ENCODE measurements at regions not wholly inside any gene's neighbourhood (a gene's known extent, or its start where the extent isn't known, plus 50 kb on each side); places are given as distances from the start of the nearest gene placed in this dataset.

DNA sequence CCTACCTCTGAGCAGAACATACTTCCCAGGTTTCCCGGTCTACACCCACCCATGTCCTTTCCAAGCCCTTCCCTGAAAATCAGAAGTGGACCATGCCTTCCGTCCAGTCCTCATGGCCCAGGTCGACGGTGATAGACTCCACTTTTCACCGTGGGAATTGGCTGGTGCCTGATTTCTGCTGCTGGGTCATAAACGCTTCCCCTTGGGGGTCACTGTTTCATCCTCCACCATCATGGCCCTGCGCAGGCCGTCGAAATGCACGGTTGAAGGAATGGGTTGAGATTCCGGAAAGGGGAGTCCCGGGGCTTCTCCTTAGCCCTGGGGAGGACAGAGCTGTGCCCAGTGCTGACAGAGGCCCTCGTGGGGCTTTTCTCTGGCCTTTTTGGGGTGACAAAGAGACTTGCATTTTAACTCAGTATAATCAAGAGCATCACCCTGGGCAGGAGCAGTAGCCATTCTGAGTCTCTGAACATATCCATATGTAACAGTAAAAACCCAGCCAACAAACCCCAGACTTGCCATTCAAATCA is 75.5 kb downstream of the SOX1 start:
- FAIRE-seq: no peak
- Histone ChIP-seq H3K79me2 (ENCODE audit: control insufficient read depth in 1 of 2, insufficient read depth in 2 of 2, low read length in 2 of 2) (no peaks in the 10 kb centered on the region), H3K4me3 (ENCODE audit: extremely low read depth in 1 of 4, insufficient read depth in 2 of 4, low read depth in 3 of 4, low read length in 4 of 4) (no peak overlapping the region), H3K9ac (replicated peaks in 1 of 4; ENCODE audit: extremely low read depth in 1 of 4, low read depth in 3 of 4, low read length in 3 of 4) (no peak overlapping the region), H3K56ac (replicated peaks; ENCODE audit: insufficient read length, low read depth, low read length) (no peak overlapping the region), H3K27me3 (replicated peaks in 1 of 4; ENCODE audit: control insufficient read depth in 3 of 4, extremely low read depth in 1 of 4, insufficient read depth in 3 of 4, low read length in 3 of 4) (no peaks in the 10 kb centered on the region), H2AK5ac (ENCODE audit: low read depth, low read length) (no peak overlapping the region), H3K23me2 (ENCODE audit: low read depth, low read length) (no peaks in the 10 kb centered on the region), H3K27ac (ENCODE audit: low read depth, low read length) (no peak overlapping the region), H2BK5ac (ENCODE audit: low read depth, low read length) (no peak overlapping the region), H3K79me1 (ENCODE audit: low read depth, low read length) (no peaks in the 10 kb centered on the region), H3K4me1 (replicated peaks in 1 of 4; ENCODE audit: control insufficient read depth in 3 of 4, insufficient read depth in 4 of 4, low read length in 3 of 4) (no peaks in the 10 kb centered on the region), H2BK120ac (replicated peaks; ENCODE audit: low read depth, low read length) (no peak overlapping the region), H3K9me3 (ENCODE audit: insufficient read depth in 2 of 2, low read depth in 1 of 2, low read length in 1 of 2) (no peaks in the 10 kb centered on the region), H2AFZ (ENCODE audit: low read length) (no peak overlapping the region), H3K23ac (ENCODE audit: insufficient read length) (no peak overlapping the region), H4K91ac (replicated peaks; ENCODE audit: insufficient read length, low read length) (no peak overlapping the region), H3K14ac (ENCODE audit: insufficient read length) (no peak overlapping the region), H3K4ac (replicated peaks; ENCODE audit: insufficient read length, low read depth, low read length) (no peak overlapping the region), H4K5ac (ENCODE audit: insufficient read length, low read depth, low read length) (no peak overlapping the region), H2BK15ac (ENCODE audit: low read length) (no peak overlapping the region), H2BK20ac (ENCODE audit: low read length) (no peak overlapping the region), H3K18ac (ENCODE audit: extremely low read depth, low read length) (no peak overlapping the region), H4K8ac (ENCODE audit: extremely low read depth, insufficient read depth, low read length) (no peak overlapping the region), H3K36me3 (ENCODE audit: control insufficient read depth in 2 of 4, insufficient read depth in 4 of 4, low read length in 3 of 4) (no peaks in the 10 kb centered on the region), H3K4me2 (ENCODE audit: insufficient read depth in 1 of 2, low read depth in 2 of 2, low read length in 2 of 2) (no peak overlapping the region), H2BK12ac (ENCODE audit: low read depth, low read length) (no peak overlapping the region), H4K20me1 (replicated peaks in 1 of 2; ENCODE audit: control insufficient read depth in 1 of 2, insufficient read depth in 2 of 2, low read length in 2 of 2) (no peaks in the 10 kb centered on the region)
- no peak for DNase-seq (ENCODE audit: low read depth in 1 of 2, low spot score in 2 of 2)
- CTCF ChIA-PET (ENCODE audit: partially characterized antibody): no interaction called here
- TF ChIP-seq HDAC2 (IDR thresholded peaks at IDR 0.05; ENCODE audit: borderline replicate concordance in 1 of 2, low read depth in 2 of 2, low read length in 2 of 2) (no peak), TBP (IDR thresholded peaks at IDR 0.05; ENCODE audit: low read depth, low read length) (no peak), CBX8 (IDR thresholded peaks at IDR 0.05; ENCODE audit: borderline replicate concordance, low read depth, low read length) (no peak), EZH2 (IDR thresholded peaks at IDR 0.05; ENCODE audit: low read depth, low read length, severe bottlenecking) (no peak)
- TF ChIP-seq, protein P1, sequence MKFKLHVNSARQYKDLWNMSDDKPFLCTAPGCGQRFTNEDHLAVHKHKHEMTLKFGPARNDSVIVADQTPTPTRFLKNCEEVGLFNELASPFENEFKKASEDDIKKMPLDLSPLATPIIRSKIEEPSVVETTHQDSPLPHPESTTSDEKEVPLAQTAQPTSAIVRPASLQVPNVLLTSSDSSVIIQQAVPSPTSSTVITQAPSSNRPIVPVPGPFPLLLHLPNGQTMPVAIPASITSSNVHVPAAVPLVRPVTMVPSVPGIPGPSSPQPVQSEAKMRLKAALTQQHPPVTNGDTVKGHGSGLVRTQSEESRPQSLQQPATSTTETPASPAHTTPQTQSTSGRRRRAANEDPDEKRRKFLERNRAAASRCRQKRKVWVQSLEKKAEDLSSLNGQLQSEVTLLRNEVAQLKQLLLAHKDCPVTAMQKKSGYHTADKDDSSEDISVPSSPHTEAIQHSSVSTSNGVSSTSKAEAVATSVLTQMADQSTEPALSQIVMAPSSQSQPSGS (IDR thresholded peaks at IDR 0.05; ENCODE audit: low read length): no peak
- POLR2A ChIA-PET (ENCODE audit: partially characterized antibody): no interaction called here
- 94% methylated on average over 13 of the region's 13 CpGs; no CpG with 5 or more reads in 1 of the 2 experiments for WGBS, 2 experiments (ENCODE audit: extremely low coverage in 1 of 2, insufficient coverage in 1 of 2, insufficient read length in 1 of 2, insufficient replicate concordance in 2 of 2, low coverage in 1 of 2, low lambda C conversion rate in 2 of 2, missing lambda C conversion rate in 1 of 2)
